ENCODE measurements at regions not wholly inside any gene's neighbourhood (a gene's known extent, or its start where the extent isn't known, plus 50 kb on each side); places are given as distances from the start of the nearest gene placed in this dataset.

- intact Hi-C loops (cut with micrococcal nuclease; ENCODE audit: unreplicated experiment): no loop called here
- Mint-ChIP-seq H3K9me3 (ENCODE audit: low read depth, unreplicated experiment) (no peaks in the 10 kb centered on the region), H3K36me3 (ENCODE audit: insufficient read depth, unreplicated experiment) (no peaks in the 10 kb centered on the region), H3K4me1 (ENCODE audit: low read depth, unreplicated experiment) (peaks cover 14% of the 10 kb centered on the region), H3K27me3 (ENCODE audit: unreplicated experiment) (no peaks in the 10 kb centered on the region), H3K4me3 (ENCODE audit: low read depth, unreplicated experiment) (no peak overlapping the region), H3K27ac (ENCODE audit: unreplicated experiment) (no peak overlapping the region)
- BruUV-seq (replicated peaks): no TSS peak
- CTCF ChIA-PET: no interaction called here
- no peak for DNase-seq
- TF ChIP-seq, protein P1, sequence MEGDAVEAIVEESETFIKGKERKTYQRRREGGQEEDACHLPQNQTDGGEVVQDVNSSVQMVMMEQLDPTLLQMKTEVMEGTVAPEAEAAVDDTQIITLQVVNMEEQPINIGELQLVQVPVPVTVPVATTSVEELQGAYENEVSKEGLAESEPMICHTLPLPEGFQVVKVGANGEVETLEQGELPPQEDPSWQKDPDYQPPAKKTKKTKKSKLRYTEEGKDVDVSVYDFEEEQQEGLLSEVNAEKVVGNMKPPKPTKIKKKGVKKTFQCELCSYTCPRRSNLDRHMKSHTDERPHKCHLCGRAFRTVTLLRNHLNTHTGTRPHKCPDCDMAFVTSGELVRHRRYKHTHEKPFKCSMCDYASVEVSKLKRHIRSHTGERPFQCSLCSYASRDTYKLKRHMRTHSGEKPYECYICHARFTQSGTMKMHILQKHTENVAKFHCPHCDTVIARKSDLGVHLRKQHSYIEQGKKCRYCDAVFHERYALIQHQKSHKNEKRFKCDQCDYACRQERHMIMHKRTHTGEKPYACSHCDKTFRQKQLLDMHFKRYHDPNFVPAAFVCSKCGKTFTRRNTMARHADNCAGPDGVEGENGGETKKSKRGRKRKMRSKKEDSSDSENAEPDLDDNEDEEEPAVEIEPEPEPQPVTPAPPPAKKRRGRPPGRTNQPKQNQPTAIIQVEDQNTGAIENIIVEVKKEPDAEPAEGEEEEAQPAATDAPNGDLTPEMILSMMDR (IDR thresholded peaks at IDR 0.05; ENCODE audit: unreplicated experiment): no peak
Measured at GRCh38 chr3:102025606-102026270, 176.4 kb downstream of the NFKBIZ start.

DNA sequence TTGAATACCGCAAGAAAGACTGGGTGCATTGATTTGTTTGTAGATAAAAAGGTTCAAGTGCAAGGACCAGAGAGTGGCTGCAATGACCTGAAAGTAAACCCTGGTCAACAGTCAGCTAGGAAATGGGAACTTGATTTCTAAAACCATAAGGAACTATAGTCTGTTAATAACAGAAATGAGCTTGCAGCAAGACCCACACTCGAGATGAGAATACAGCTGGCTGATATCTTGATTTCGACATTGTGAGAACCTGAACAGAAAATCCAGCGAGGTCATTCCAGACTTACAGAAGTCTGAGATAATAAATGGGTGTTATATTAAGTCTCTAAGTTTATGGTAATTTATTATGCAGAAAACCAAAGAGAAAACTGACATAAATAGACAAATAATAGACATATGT lies 177.3 kb downstream of the NFKBIZ start:
- TF ChIP-seq, protein P1 (IDR thresholded peaks at IDR 0.05; ENCODE audit: unreplicated experiment): no peak
- H3K27ac Mint-ChIP-seq (ENCODE audit: unreplicated experiment): no peak overlapping the region
- no peak for DNase-seq
- CTCF ChIA-PET: no interaction called here
- H3K36me3 Mint-ChIP-seq (ENCODE audit: insufficient read depth, unreplicated experiment): no peaks in the 10 kb centered on the region
- H3K4me3 Mint-ChIP-seq (ENCODE audit: low read depth, unreplicated experiment): no peak overlapping the region
- BruUV-seq (replicated peaks): no TSS peak
- no peaks in the 10 kb centered on the region for H3K27me3 Mint-ChIP-seq (ENCODE audit: unreplicated experiment)
- H3K9me3 Mint-ChIP-seq (ENCODE audit: low read depth, unreplicated experiment): no peaks in the 10 kb centered on the region
- intact Hi-C loops (cut with micrococcal nuclease; ENCODE audit: unreplicated experiment): no loop called here
- peaks cover 14% of the 10 kb centered on the region for H3K4me1 Mint-ChIP-seq (ENCODE audit: low read depth, unreplicated experiment)

- intact Hi-C loops (cut with micrococcal nuclease; ENCODE audit: unreplicated experiment): no loop called here
- Mint-ChIP-seq H3K27me3 (ENCODE audit: unreplicated experiment) (no peaks in the 10 kb centered on the region), H3K4me1 (ENCODE audit: low read depth, unreplicated experiment) (peaks cover 14% of the 10 kb centered on the region), H3K27ac (ENCODE audit: unreplicated experiment) (no peak overlapping the region), H3K36me3 (ENCODE audit: insufficient read depth, unreplicated experiment) (no peaks in the 10 kb centered on the region), H3K4me3 (ENCODE audit: low read depth, unreplicated experiment) (no peak overlapping the region), H3K9me3 (ENCODE audit: low read depth, unreplicated experiment) (no peaks in the 10 kb centered on the region)
- CTCF ChIA-PET: no interaction called here
- DNase-seq: no peak
- no TSS peak for BruUV-seq (replicated peaks)
- TF ChIP-seq, protein P1 (IDR thresholded peaks at IDR 0.05; ENCODE audit: unreplicated experiment): no peak
Measured at GRCh38 chr3:102030661-102031060, 181.3 kb downstream of the NFKBIZ start.

GRCh38 chr3:102031834-102032233 lies 182.5 kb downstream of the NFKBIZ start:
- no peak overlapping the region for H3K4me3 Mint-ChIP-seq (ENCODE audit: low read depth, unreplicated experiment)

More at GRCh38 chr3:102031834-102032233, 182.5 kb downstream of the NFKBIZ start:
- Mint-ChIP-seq H3K36me3 (ENCODE audit: insufficient read depth, unreplicated experiment) (no peaks in the 10 kb centered on the region), H3K4me1 (ENCODE audit: low read depth, unreplicated experiment) (peaks cover 14% of the 10 kb centered on the region), H3K9me3 (ENCODE audit: low read depth, unreplicated experiment) (no peaks in the 10 kb centered on the region), H3K27ac (ENCODE audit: unreplicated experiment) (no peak overlapping the region), H3K27me3 (ENCODE audit: unreplicated experiment) (no peaks in the 10 kb centered on the region)
- TF ChIP-seq, protein P1 (IDR thresholded peaks at IDR 0.05; ENCODE audit: unreplicated experiment): no peak
- CTCF ChIA-PET: no interaction called here
- BruUV-seq (replicated peaks): no TSS peak
- intact Hi-C loops (cut with micrococcal nuclease; ENCODE audit: unreplicated experiment): no loop called here
- DNase-seq: no peak

Data from Calu3 (cell line).